GM21723 (cell line): ENCODE measurements at regions not wholly inside any gene's neighbourhood (a gene's known extent, or its start where the extent isn't known, plus 50 kb on each side); places are given as distances from the start of the nearest gene placed in this dataset.

Experiments used
- ATAC-seq: cut with Tn5 transposase; IDR thresholded peaks from one replicate; pipeline ENCODE4 v1.9.1; 2021; ENCODE audit warnings: mild to moderate bottlenecking, moderate library complexity; ENCODE audit not compliant: unreplicated experiment

DNA sequence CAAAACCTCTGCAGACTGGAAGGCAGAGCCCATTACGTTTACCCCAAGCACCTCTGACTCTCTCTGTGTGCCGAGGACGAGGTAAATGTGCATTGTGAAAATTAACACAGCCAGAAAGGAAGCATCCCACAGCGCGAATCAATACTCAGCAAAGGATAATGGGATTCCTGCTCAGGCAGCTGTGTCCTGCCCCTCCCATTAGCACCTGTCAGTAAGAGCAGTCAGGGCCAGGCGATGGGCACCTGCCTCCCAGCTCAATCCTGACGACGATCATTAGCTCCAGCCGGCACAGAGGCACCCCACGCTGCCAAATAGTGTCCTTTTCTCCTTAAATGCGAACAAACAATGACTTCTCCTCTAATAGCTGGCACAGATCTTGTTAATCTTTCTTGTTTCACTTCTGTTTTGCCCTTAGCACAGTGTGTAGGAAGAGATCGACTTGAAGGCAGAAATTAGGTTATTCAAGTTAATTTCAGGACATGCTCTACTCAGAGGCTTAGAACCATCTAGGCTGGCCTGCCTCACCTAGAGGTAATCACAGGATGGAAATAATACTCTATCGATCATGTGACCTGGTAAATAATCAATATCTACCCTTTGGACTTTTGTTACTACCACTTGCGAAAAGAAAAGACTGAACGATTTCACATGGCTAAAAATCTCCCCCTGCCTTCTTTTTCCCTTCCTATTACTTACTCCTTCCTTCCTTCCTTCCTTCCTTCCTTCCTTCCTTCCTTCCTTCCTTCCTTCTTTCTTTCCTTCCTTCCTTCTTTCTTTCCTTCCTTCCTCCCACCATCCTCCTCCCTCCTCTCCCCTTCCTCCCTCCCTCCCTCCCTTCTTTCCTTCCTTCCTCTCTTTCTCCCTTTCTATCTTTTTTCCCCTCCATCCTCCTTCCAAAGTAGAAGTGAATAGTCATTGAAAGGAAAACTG, 487.9 kb upstream of the ID2 start:
- no peak for ATAC-seq

DNA sequence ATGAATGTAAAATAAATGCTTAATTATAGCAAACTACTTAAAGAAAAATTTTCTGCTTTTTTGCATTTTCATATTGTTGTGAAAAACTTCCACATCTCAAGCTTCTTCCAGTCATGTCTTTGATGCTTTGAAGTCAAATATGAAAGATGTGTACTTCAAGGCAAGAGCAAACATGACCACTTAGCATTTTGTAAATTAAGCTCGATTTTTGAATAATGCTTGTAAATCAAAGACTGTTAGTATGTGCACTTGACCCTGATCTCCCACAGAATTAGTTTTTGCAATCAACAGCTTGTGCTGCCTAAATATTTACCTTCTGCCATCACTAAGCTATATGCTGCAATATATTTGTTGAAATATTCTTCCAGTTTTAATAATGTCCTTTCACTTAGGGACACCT, 486.1 kb upstream of the ID2 start:
- no peak for ATAC-seq

DNA sequence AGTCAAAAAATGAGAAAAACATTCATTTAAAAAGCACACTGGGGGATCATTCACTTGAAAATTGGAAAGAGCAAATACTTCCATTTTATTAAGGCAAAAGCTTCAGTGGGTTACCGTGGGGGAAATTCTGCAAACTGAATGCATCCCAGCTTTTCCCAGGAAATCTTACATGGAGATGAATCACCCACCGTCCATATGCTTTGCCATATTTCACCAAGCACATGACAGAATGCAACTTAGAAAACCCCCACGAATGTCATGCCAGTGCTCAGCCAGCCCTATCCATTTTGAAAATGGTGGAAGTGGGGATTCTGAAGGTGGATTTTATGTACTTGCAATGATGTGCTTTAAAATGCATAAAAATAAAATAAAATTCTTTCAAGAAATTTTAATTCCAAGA, 485.5 kb upstream of the ID2 start:
- no peak for ATAC-seq

DNA sequence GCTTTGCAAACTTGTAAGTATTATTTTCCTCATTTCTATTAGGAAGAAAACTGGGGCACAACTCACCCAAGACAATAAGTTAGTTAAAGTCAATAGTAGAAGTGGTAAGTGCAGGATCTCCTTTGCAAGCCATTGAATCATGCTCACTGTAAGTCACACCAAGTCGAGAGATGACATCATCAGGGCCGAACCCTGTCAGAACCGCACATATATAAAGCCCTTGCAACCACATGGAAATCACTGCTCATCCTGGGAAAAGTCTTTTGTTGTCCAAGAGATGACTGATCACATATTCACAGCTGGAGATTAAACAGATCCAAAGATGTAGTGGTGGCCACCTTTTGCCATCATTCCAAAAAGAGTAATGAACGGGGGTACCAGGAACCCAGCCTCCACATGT, 484.8 kb upstream of the ID2 start:
- ATAC-seq = no peak

DNA sequence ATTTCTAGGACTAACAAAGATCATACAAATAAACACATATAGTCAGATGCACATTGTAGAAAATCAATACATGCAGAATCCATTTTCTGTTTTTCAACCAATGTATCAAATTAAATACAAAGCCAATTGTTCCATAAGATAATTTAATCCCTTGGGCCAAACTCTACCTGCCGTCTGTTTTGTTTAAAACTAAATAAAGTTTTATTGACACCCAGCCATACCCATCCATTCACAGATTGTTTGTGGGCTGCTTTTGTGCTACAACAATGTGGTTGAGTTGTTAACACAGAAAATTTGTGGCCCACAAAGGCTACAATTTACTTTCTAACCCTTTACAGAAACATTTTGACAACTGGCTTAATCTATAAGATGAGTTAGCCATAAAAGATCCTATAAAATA, 484.0 kb upstream of the ID2 start:
- no peak for ATAC-seq

DNA sequence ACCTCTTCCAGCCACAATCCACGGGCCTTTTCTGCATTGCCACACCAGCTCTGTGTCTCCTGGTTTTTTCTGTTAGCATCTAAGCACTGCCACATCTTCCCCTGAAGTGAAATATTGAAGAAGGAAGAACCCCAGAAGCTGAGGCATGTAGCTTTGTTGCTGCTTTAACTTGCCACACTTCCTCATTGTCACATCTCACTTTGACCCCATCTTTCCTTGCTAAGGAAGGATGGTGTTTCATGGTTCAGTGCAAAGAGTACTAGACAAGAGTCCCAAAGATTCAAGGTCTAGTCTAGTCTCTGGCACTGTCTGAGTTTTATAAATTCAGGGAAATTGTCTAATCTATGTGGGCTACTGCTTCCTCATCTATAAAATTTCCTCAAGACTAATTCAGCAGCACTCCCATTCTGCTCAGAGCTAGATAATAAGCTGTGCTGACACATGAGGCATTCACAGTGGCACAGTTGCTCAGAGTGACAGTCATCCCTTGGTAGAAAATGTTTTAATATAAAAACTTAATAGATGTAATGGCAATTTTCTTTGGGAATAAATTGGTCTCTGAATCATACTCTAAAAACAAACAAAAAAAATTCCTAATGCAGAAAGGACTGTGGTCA, 483.0 kb upstream of the ID2 start:
- no peak for ATAC-seq

DNA sequence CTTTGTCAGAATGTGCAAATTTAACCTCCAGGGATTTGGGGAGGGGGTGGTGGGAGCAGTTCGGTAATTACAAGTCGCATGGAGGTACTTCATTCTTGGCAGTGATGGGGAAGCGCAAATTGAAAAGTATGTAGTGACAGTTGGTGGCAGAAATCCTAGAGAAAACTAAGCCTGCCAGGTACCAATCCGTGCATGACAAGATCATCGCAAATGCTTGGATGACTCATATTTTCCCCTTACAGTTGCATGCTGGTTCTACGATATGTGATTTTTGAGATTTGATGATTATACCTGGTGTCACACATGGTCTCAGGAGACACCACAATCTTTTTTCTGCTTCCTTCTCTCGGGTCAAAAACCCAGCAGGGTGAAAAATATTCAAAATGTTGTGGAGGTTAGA, 479.7 kb upstream of the ID2 start:
- ATAC-seq = peak; percentile 86

DNA sequence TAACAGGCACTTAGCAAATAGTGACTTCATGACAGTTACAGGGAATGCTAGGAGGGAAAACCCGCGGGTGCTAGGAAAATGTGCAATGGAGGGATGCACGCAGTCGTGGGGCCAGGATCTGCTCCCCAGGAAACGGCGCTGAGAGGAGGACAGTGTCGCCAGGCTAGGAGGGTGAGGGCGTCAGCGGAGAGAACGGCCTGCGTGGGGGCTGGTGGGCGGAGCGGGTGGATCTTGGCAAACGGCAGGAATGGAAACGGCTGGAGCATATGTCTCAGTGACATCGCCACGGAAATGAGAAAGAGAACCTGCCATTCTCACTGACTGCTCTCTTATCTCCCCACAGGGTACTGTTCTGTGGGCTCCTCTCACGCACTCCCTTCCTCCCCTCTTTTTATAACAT, 478.5 kb upstream of the ID2 start:
- ATAC-seq = no peak

DNA sequence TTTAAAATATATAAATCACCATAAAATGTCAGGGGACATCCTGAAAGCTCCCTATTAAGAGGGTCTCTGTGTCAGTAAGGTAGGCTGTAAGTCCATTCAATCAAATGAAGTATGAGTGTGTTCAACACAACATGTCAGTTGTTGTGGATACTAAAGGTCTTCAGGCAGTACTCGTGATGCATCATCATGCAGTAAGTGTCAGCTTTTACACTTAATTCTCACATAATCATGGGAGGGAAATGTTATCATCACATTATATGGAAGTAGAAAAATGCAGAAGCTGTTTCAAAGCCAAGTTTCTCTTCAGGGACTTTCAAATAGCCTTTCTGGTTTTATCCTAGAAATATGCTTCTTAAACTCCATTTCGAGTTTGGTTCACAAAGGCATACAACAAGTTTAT, 477.1 kb upstream of the ID2 start:
- no peak for ATAC-seq

DNA sequence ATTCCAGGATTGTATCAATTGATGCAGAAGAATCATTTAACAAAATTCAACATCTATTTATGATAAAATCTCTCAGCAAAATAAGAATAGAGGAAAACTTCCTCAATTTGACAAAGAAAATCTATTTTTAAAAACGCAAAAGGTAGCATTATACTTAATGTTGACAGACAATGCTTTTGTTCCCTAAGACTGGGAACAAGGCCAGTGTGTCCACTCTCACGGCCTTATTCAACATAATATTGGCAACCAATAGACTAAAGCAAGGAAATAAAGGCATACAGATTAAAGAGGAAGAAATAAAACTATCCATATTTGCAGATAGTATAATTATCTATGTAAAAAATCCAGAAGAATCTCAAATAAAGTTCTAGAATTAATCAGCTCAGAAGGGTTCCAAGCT, 472.4 kb upstream of the ID2 start:
- ATAC-seq = no peak

DNA sequence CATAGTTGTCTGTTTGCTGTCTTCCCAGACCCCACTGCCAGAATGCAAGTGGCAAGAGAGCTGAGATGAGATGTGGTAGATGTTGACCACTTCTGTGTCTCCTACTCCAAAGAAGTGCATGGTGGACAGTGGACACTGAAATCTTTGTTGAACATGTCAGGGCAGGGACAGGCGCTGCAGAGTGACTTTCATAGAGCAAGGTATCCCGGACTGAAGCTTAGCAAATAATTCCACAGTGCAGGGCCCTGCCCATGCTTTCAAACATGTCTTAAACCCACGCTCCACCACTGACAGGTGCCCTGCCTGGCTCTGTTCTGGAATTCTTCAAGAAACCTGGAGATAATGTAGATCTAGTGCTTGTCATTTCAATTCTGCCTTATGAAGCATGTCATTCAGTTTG, 470.5 kb upstream of the ID2 start:
- ATAC-seq = no peak

DNA sequence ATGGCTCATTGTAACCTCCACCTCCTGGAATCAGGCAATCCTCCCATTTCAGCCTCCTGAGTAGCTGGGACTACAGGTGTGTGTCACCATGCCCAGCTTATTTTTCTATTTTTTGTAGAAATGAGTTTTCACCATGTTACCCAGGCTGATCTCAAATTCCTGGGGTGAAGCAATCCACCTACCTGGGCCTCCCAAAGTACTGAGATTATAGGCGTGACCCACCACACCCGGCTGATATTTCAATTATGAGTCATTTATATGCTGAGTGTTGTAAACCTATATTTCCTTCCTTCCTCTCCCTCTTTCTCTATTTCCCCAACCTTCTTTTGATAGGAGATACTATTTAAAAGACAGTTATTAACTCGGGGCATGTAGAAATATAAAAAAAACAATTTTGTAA, 469.6 kb upstream of the ID2 start:
- no peak for ATAC-seq

DNA sequence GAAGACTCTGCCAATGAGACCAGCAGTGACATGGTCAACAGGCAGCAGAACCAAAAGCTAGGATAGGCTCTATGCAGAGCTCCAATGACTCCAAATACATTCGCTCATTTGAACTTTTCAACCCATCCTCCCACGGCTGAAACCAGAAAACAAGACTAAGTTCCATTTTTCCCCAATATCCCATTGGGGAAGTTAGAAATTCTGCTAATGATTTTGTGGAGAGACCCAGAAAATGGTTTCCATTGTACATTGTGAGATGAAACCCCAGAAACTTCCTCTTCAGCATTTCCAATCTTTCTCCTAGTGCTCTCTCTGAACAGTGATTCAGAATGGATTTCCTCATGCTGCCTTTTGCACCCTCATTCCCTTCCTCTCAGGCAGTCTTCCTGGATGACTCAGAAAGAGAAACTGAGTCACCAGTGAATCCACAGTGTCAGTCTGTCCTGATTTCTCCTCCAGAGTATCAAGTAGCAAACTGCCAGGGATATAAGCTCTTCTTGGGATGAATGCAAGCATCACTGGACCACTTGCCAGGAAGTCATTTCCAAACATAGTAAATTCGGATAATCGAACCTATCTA, 467.7 kb upstream of the ID2 start:
- no peak for ATAC-seq

DNA sequence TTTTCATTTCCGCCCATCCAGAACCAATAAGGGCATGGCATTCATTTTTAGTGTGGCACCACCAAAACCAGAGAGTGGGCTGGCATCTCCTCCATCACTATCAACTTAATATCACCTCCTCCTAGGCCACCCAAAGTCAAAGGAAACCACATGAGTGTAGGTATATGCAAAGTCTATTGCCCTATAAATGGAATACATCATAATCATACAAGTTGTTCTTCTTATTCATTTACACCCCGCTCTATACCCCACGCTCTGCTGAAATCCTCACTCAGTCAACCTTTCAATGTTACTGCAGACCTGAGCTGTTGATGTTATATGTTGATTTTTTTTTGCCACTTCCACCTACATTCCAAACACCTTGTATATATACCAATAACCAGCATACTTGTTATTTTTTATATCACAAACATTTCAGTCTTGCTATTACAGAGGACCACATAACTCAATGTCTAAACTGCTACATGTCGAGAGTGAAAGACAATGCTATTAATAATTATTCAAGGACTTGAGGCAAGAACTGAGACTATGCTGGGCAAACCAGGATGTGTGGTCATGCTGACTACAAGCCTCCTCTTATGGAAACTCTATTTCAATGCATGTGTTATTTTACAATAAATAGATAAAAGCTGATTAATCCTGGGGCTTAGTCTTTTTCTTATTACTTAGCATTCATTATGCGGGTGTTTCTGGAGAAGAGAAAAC, 466.5 kb upstream of the ID2 start:
- no peak for ATAC-seq

DNA sequence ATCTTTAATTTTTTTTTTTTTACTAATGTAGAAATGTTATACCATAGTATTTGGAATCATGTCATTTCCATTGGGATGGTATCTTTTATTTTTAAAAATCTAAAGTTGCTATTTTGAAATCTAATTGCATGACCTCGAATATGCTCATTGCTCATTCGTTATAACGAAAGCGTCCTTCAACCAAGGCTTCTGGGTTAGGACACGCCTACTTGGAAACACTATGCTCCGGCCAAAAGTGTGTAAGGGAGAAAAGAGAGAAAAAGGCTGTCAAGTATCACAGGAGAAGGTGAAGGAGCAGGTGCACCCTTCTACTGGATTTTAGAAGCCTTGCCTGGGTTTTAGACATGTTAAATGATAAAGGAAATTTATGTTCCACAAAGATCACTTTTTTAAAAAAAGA, 465.9 kb upstream of the ID2 start:
- ATAC-seq = no peak

DNA sequence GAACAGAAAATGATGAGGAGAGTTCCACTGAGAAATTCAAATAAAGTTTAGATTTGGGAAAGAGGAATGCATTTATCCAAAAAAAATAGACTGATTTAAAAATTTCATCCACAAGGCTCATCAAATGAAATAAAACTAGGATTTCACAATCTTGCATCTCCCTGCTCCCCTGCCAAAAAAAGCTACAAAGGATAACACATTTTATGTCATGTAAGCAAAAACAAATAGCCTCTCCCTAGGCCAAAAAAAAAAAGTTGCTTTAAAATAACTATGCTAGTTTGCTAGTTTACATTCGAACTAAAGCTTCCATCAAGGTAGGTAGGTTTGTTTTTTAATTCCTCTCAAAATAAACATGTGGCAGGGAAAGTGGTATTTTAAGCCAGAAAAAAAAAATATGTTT, 465.5 kb upstream of the ID2 start:
- ATAC-seq = no peak

DNA sequence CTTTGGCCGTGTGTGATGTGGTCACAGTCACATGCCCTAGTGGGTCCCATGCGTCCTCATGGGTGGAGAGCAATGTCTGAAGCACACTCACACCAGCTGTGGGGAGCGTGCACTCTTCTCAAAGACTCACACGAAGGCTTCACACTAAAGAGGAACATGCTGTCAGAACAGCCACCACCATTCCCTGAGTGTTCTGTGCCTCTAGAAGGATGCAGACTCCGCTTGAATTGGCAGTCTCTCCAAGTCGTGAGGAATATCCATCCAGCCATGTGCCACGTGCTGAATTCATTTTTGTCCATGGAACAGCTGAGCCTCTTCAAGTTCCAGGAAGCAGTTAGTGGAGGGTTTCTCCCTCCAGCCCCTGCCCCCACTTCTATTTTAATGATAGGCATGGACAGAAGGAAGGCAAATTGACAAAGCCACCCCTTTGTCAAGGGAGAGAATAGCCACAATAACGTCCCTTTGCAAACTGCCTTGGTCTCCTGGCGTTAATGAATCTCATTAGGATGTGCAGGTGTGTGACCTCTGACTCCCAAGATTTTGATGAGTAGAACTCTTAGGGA, 464.3 kb upstream of the ID2 start:
- no peak for ATAC-seq

DNA sequence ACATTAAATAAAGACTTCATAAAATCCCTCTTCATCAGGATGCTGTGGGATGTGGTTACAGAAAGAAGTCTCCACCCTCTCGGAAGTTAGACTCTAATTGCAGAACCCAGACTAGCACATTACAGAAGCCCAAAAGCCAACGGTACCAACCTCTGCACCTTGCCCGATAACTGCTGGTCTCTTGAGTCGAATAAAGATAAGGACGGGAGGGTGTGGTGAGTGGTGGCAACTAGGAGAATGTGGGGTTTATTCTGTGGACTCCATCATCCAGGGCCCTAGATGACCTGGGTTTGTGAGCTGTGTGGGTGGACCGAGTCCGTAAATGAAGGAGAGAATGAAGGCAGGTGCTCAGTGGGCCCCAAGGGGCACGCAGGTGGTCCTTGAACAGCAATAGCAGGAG, 462.8 kb upstream of the ID2 start:
- no peak for ATAC-seq

DNA sequence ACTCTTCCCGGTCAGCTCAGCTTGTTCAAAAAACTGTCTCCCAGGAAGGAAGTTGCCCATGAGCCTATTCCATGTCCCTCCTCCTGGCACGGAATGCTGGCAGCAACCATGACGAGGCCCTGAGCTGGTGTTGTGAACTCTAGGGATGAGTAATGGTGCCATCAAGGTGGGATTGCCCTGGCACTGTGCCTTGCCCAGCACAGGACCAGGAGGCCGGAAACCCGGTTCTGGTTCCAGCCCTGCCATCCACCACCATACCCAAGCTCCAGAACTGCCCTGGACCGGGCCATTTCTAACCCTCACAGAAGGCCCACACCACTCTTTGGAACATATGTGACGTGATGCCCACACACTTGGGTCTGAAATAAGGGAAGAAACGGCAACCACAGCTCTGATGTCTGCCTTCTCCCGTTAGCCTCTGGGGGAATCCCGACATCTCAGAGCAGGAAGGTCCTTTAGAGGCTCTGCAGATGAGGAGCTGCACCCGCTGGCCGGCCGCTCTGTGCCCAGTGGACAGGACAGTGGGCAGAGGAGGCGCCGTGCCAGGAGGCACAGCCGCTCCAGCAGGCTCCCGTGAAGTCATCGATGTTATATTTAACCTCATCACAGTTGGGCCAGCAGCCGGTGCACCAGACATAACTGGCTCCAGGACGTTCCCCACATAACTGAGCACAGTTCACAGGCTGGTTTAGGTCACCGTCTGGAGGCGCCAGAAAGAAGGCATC, 462.1 kb upstream of the ID2 start:
- no peak for ATAC-seq

DNA sequence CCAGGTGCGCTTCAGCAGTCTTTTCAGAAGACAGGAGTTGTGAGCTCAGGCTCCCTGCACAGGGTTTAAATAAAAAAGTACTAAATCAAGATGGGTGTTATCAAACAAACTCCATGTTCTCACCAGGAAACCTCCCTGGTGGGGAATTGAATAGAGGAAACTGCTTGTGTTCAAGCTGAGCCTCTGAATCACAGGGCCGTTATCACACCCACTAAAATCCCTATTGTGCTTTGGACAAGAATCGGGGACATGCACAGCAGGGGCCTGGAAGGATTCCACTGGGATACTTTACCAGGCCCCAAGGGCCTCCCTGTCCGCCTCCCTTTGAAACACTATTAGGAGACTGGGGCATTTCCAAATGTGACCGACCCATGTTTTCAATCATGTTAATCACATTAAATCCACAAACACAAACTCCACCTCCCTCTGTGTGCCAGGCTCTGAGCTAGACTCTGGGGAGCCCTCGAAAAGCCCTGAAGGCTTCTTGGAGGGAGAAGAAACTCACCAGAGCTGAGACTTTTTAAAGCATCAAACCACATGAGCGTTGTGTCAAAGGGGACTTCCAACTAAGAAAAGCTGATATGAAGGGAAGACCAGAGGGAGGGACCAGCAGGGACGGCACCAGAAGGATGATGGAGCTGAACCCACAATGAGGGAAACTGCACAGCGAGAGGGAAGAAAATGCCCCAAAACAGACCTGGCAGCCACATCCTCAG, 458.7 kb upstream of the ID2 start:
- ATAC-seq = no peak
